Sigmoid colon (tissue), 6 donors: ENCODE measurements at regions not wholly inside any gene's neighbourhood (a gene's known extent, or its start where the extent isn't known, plus 50 kb on each side); places are given as distances from the start of the nearest gene placed in this dataset.

Experiments used
- DNase-seq: peaks from one replicate; pipeline ENCODE4 v3.0.0-alpha.2; 2019
- H3K27ac ChIP-seq, 4 donors: fragments of 200-600 bp; sonication (generic); one replicate each; pipeline ENCODE4 v1.5.1; 2016 to 2019; ENCODE audit warnings: mild to moderate bottlenecking in 1 of 4
- H3K27me3 ChIP-seq, 3 donors: fragments of 200-600 bp; sonication (generic); one replicate each; pipeline ENCODE4 v1.5.1; 2019; ENCODE audit warnings: mild to moderate bottlenecking in 1 of 3
- H3K36me3 ChIP-seq, 4 donors: fragments of 200-600 bp; sonication (generic); one replicate each; pipeline ENCODE4 v1.5.1; 2016 to 2019
- H3K4me1 ChIP-seq, 4 donors: fragments of 200-600 bp; sonication (generic); one replicate each; pipeline ENCODE4 v1.5.1; 2017 to 2019
- H3K4me3 ChIP-seq, 4 donors: fragments of 200-600 bp; sonication (generic); one replicate each; pipeline ENCODE4 v1.5.1; 2017 to 2019; ENCODE audit warnings: mild to moderate bottlenecking in 2 of 4, moderate library complexity in 1 of 4
- H3K9me3 ChIP-seq, 4 donors: fragments of 200-600 bp in 3 of 4; sonication (generic) in 3 of 4; one replicate each; pipeline versions ENCODE4 v1.5.1 to v1.6.1; 2013 to 2019
- EP300 ChIP-seq, 4 donors: sonication (generic); formaldehyde crosslinking; IDR thresholded peaks; one replicate each; pipeline ENCODE4 v1.6.1; 2017; ENCODE audit warnings: antibody characterized with exemption in 4 of 4
- POLR2A ChIP-seq, 2 donors: fragments of 450-650 bp; IDR thresholded peaks; one replicate each; pipeline ENCODE4 v1.6.1; 2016; ENCODE audit warnings: antibody characterized with exemption in 2 of 2, mild to moderate bottlenecking in 2 of 2, moderate library complexity in 2 of 2
- POLR2AphosphoS5 ChIP-seq, 4 donors: sonication (generic); formaldehyde crosslinking; IDR thresholded peaks; one replicate each; pipeline ENCODE4 v1.6.1; 2017; ENCODE audit warnings: antibody characterized with exemption in 4 of 4
- WGBS, 2 donors: extraction: QIAGEN DNeasy Blood & Tissue Kit; methylation state at CpG; one replicate each; pipeline ENCODE4 v1.1.7; 2013; 5-methylcytosine and 5-hydroxymethylcytosine counted together
- intact Hi-C: fragments of 100-400 bp; cut with DNase I; formaldehyde crosslinking; loops from one replicate; pipeline ENCODE4 v1.15.1; 2023
- TF ChIP-seq, protein P1 (sequence below), 4 experiments: fragments of 450-650 bp in 3 of 4; fragments of 200-600 bp in 1 of 4; IDR thresholded peaks; one replicate each; pipeline ENCODE4 v1.5.1; 2016 to 2019; ENCODE audit warnings: antibody characterized with exemption in 4 of 4, mild to moderate bottlenecking in 3 of 4, moderate library complexity in 2 of 4
- donor health status: healthy with polysubstance abuse.
- donor health status: healthy.

DNA sequence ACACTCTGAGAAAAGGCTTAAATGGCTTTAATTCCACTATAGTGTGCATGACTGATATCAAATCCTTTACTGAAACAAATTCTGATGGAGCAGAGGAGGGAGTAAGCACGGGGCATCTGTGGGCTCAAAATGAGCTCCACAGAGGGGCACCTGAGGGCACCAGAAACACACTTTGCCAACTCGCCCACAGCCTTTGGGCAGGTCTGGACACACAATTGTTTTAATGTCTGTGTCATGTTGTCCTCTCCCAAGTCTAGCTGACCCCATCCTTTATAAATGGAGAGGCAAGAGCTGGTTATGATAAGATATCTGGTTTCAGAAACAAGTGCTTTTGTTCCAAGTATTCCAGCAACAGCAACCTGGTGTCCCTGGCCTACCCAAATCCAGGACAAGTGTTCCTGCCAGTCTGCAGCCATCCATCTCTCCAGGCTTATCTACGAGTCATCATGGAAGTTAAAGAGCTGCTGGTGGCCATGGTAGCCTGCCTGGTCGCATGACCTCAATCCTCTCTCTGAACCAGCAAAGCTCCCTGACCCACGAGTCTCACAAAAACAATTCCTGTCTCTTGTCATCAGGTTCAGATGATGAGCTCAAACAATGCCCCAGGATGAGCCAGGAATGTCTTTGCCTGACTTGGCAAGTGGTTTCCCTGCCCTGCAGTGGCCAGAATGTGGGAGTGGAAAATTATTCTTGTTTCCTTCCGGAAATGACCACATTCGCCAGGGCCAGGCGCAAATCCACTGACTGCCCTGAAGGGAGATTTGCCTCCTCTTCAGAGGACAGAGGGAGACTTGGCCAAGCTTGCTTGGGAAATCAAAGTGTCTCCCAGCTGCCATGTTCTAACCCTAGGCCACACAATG lies 64.4 kb upstream of the TPM1 start:
- no peaks in the 10 kb centered on the region for H3K27me3 ChIP-seq
- no peak for DNase-seq
- peak overlapping the region in 1 of 4 donors; percentile 46 for H3K27ac ChIP-seq
- H3K4me1 ChIP-seq: peaks cover 0 to 10% (median 3%) of the 10 kb centered on the region in 4 donors
- TF ChIP-seq, protein P1, sequence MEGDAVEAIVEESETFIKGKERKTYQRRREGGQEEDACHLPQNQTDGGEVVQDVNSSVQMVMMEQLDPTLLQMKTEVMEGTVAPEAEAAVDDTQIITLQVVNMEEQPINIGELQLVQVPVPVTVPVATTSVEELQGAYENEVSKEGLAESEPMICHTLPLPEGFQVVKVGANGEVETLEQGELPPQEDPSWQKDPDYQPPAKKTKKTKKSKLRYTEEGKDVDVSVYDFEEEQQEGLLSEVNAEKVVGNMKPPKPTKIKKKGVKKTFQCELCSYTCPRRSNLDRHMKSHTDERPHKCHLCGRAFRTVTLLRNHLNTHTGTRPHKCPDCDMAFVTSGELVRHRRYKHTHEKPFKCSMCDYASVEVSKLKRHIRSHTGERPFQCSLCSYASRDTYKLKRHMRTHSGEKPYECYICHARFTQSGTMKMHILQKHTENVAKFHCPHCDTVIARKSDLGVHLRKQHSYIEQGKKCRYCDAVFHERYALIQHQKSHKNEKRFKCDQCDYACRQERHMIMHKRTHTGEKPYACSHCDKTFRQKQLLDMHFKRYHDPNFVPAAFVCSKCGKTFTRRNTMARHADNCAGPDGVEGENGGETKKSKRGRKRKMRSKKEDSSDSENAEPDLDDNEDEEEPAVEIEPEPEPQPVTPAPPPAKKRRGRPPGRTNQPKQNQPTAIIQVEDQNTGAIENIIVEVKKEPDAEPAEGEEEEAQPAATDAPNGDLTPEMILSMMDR (IDR thresholded peaks at IDR 0.05): no peak
- no peaks in the 10 kb centered on the region for H3K9me3 ChIP-seq
- H3K36me3 ChIP-seq: no peaks in the 10 kb centered on the region
- H3K4me3 ChIP-seq: no peak overlapping the region
- intact Hi-C loops: no loop called here
- WGBS, 2 donors: 88 to 89% methylated on average over 8 of the region's 8 CpGs

- no peaks in the 10 kb centered on the region for H3K9me3 ChIP-seq
- DNase-seq: no peak
- intact Hi-C loops: no loop called here
- H3K4me3 ChIP-seq: no peak overlapping the region
- H3K27me3 ChIP-seq: no peaks in the 10 kb centered on the region
- WGBS, 2 donors: 95% methylated on average over 1 of the region's 1 CpG
- H3K4me1 ChIP-seq: peaks cover 0 to 11% (median 3%) of the 10 kb centered on the region in 4 donors
- TF ChIP-seq POLR2A (IDR thresholded peaks at IDR 0.05): no peak
- TF ChIP-seq POLR2AphosphoS5 (IDR thresholded peaks at IDR 0.05): no peak
- TF ChIP-seq, protein P1 (IDR thresholded peaks at IDR 0.05): no peak
- TF ChIP-seq EP300 (IDR thresholded peaks at IDR 0.05): no peak
- no peak overlapping the region for H3K27ac ChIP-seq
- H3K36me3 ChIP-seq: no peaks in the 10 kb centered on the region
These were observed 63.3 kb upstream of the TPM1 start for GRCh38 chr15:62979252-62979651.

DNA sequence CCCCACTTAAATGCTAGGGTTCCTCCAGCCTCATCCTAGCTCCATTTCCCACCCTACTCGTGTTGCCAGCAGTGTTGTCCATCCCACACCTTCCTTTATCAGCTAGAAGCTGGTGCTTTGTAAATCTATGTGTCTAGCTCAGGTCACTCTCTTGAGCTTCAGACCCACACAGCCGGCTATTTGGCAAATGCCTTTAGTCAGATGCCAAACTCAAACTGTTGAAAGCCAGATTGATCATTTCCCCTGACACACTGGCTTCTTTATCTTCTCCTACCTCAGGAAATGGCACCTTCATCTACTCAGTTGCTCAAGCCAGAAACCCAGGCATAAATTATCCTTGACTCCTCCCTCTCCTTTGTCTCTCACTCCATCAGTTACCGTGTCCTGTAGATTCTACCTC lies 61.5 kb upstream of the TPM1 start:
- Histone ChIP-seq H3K27me3 (no peaks in the 10 kb centered on the region), H3K4me3 (no peak overlapping the region), H3K36me3 (no peaks in the 10 kb centered on the region), H3K9me3 (no peaks in the 10 kb centered on the region), H3K4me1 (peaks cover 0 to 17% (median 6%) of the 10 kb centered on the region in 4 donors), H3K27ac (no peak overlapping the region)
- WGBS, 2 donors: 82 to 84% methylated on average over 3 of the region's 3 CpGs
- intact Hi-C loops: no loop called here
- TF ChIP-seq, protein P1 (IDR thresholded peaks at IDR 0.05): no peak
- TF ChIP-seq POLR2A (IDR thresholded peaks at IDR 0.05): no peak
- no peak for DNase-seq

DNA sequence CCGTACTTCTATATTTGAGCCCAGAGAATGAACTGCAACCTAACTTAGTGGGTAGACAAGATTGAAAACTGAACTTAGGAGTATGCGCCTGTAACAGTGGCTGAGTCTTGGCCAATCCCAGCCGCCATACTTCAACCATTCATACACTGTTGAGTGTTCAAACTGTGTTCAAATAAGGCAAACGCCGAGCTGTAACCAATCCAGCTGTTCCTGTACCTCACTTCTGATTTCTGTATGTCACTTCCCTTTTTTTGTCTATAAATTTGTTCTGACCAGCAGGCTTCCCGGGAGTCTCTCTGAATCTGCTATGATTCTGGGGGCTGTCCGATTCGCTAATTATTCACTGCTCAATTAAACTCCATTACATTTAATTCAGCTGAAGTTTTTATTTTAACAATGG lies 58.6 kb upstream of the TPM1 start:
- intact Hi-C loops: no loop called here
- Histone ChIP-seq H3K4me1 (peaks cover 0 to 12% (median 3%) of the 10 kb centered on the region in 4 donors), H3K27me3 (no peaks in the 10 kb centered on the region), H3K27ac (no peak overlapping the region), H3K9me3 (no peaks in the 10 kb centered on the region), H3K4me3 (no peak overlapping the region), H3K36me3 (no peaks in the 10 kb centered on the region)
- WGBS, 2 donors: 77 to 91% methylated on average over 8 of the region's 8 CpGs
- no peak for DNase-seq
- no peak for TF ChIP-seq POLR2AphosphoS5 (IDR thresholded peaks at IDR 0.05)
- TF ChIP-seq EP300 (IDR thresholded peaks at IDR 0.05): no peak
- TF ChIP-seq, protein P1 (IDR thresholded peaks at IDR 0.05): no peak
- no peak for TF ChIP-seq POLR2A (IDR thresholded peaks at IDR 0.05)

GRCh38 chr15:62985768-62986167 lies 56.8 kb upstream of the TPM1 start:
- H3K4me1 ChIP-seq: peaks cover 0 to 21% (median 7%) of the 10 kb centered on the region in 4 donors
- TF ChIP-seq, protein P1 (IDR thresholded peaks at IDR 0.05): no peak
- no peak for TF ChIP-seq POLR2A (IDR thresholded peaks at IDR 0.05)
- no peak for TF ChIP-seq POLR2AphosphoS5 (IDR thresholded peaks at IDR 0.05)
- TF ChIP-seq EP300 (IDR thresholded peaks at IDR 0.05): no peak
- peak overlapping the region in 1 of 4 donors; percentile 7 for H3K27ac ChIP-seq
- H3K9me3 ChIP-seq: no peaks in the 10 kb centered on the region
- intact Hi-C loops: no loop called here
- no peak overlapping the region for H3K4me3 ChIP-seq
- DNase-seq: no peak
- 78 to 89% methylated on average over 6 of the region's 6 CpGs for WGBS, 2 donors
- H3K36me3 ChIP-seq: no peaks in the 10 kb centered on the region
- no peaks in the 10 kb centered on the region for H3K27me3 ChIP-seq
